CD4-positive, alpha-beta memory T cell (primary cell): ENCODE measurements at regions not wholly inside any gene's neighbourhood (a gene's known extent, or its start where the extent isn't known, plus 50 kb on each side); places are given as distances from the start of the nearest gene placed in this dataset.
"Not testable (repeated sequence)": the region's sequence is repeated elsewhere in the genome, so short reads cannot be mapped to it uniquely, and the experiment has no call there.

ENCODE experiments used
- CTCF ChIA-PET: fragments of 350-600 bp; sonication (Branson Sonifier 250); formaldehyde crosslinking; loops from one replicate; lab custom pipeline; 2021; ENCODE audit warnings: inconsistent platforms; ENCODE audit not compliant: partially characterized antibody; lab: Charles Lee
- POLR2A ChIA-PET: fragments of 350-600 bp; sonication (Branson Sonifier 250); formaldehyde crosslinking; loops from one replicate; lab custom pipeline; 2021; ENCODE audit not compliant: partially characterized antibody; lab: Charles Lee
- DNase-seq, 5 donors: peaks; one replicate each; pipeline versions ENCODE4 v3.0.0 to v3.0.0-alpha.2; 2020 to 2022; ENCODE audit warnings: mixed read lengths in 1 of 5
- H3K27ac ChIP-seq: one replicate; pipeline ENCODE4 v1.7.0; 2013; ENCODE audit warnings: low read depth, low read length
- H3K27me3 ChIP-seq: 2 replicates; pipeline ENCODE4 v1.7.0; 2013; ENCODE audit warnings: mild to moderate bottlenecking, low read length, moderate library complexity; ENCODE audit not compliant: insufficient read depth
- H3K36me3 ChIP-seq: 2 replicates; pipeline ENCODE4 v1.7.0; 2013; ENCODE audit warnings: mild to moderate bottlenecking, low read length, moderate library complexity; ENCODE audit not compliant: insufficient read depth
- H3K4me1 ChIP-seq: 2 replicates; pipeline ENCODE4 v1.7.0; 2013; ENCODE audit warnings: mild to moderate bottlenecking, low read length, moderate library complexity; ENCODE audit not compliant: insufficient read depth
- H3K4me3 ChIP-seq, 2 donors: one replicate each; pipeline ENCODE4 v1.7.0; 2013; ENCODE audit warnings: low read length in 2 of 2, mild to moderate bottlenecking in 1 of 2
- H3K9me3 ChIP-seq, 2 donors: one replicate each; pipeline ENCODE4 v1.7.0; 2013; ENCODE audit warnings: low read length in 2 of 2, control low read depth in 1 of 2; ENCODE audit not compliant: control insufficient read depth in 1 of 2
- H3K27ac Mint-ChIP-seq, 7 donors: one replicate each; pipeline ENCODE4 v1.8.0; 2020 to 2021; ENCODE audit warnings: mixed read lengths in 7 of 7, mild to moderate bottlenecking in 6 of 7, inconsistent platforms in 3 of 7, moderate library complexity in 3 of 7
- H3K27me3 Mint-ChIP-seq, 2 donors: one replicate each; pipeline ENCODE4 v1.8.0; 2020 to 2021; ENCODE audit warnings: mixed read lengths in 2 of 2
- H3K36me3 Mint-ChIP-seq, 2 donors: one replicate each; pipeline ENCODE4 v1.8.0; 2020 to 2021; ENCODE audit warnings: mixed read lengths in 2 of 2, inconsistent platforms in 1 of 2, mild to moderate bottlenecking in 1 of 2
- H3K4me1 Mint-ChIP-seq, 4 donors: one replicate each; pipeline ENCODE4 v1.8.0; 2020 to 2021; ENCODE audit warnings: mixed read lengths in 4 of 4, mild to moderate bottlenecking in 1 of 4
- H3K4me3 Mint-ChIP-seq, 8 donors: one replicate each; pipeline ENCODE4 v1.8.0; 2020 to 2021; ENCODE audit warnings: mixed read lengths in 8 of 8, mild to moderate bottlenecking in 7 of 8, moderate library complexity in 6 of 8, inconsistent platforms in 3 of 8
- H3K9me3 Mint-ChIP-seq, 8 donors: one replicate each; pipeline ENCODE4 v1.8.0; 2020 to 2021; ENCODE audit warnings: mixed read lengths in 8 of 8, mild to moderate bottlenecking in 5 of 8, inconsistent platforms in 3 of 8, moderate library complexity in 1 of 8
- intact Hi-C: fragments of 100-400 bp; cut with micrococcal nuclease; formaldehyde crosslinking; loops from one replicate; pipeline ENCODE4 v1.15.1; 2023

DNA sequence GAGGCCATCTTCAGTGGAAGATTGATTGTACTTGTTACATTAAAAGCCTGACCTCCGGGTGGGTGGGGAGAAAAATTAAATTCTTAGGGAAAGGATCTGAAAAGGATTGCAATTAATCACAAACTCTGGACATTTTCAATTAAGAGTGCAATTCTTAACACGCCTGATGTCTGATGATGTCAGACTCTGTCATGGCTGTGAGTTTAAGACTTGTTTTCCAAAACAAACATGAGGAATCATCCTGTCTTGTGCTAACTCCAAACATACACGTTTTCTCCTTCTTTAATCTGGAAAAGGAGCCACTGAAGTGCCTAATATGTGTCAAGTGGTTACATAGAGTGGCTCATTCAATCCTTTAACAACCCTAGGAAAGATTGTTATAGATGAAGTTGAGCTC is 60.4 kb upstream of the SMIM23 start:
- H3K36me3 ChIP-seq = no peaks in the 10 kb centered on the region
- H3K36me3 Mint-ChIP-seq = no peaks in the 10 kb centered on the region
- H3K27me3 ChIP-seq = no peaks in the 10 kb centered on the region
- H3K4me1 Mint-ChIP-seq = no peaks in the 10 kb centered on the region
- H3K27me3 Mint-ChIP-seq = peaks cover 12 to 25% of the 10 kb centered on the region in 2 donors
- H3K9me3 ChIP-seq = no peaks in the 10 kb centered on the region
- H3K4me1 ChIP-seq = no peaks in the 10 kb centered on the region
- no peak overlapping the region for H3K4me3 ChIP-seq
- H3K9me3 Mint-ChIP-seq = peaks cover 2 to 44% (median 24%) of the 10 kb centered on the region in 8 donors
- DNase-seq = no peak
- no peak overlapping the region for H3K27ac Mint-ChIP-seq
- no peak overlapping the region for H3K27ac ChIP-seq
- intact Hi-C loops = no loop called here
- no peak overlapping the region for H3K4me3 Mint-ChIP-seq
- POLR2A ChIA-PET = no interaction called here
- CTCF ChIA-PET = no interaction called here

DNA sequence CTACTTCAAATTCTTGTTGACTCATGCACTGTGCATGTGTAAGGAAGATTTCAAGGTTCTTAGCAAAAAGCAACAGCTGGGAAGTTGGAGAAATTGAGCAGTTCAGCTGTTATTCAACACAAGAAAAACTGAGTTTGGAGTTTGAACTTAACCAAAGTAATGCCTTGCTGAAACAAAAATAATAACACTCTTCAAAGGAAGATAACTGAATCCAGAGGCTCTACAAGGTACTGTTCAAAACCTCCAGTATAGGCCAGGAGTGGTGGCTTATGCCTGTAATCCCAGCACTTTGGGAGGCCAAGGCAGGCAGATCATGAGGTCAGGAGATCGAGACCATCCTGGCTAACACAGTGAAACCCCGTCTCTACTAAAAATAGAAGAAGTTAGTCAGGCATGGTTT is 58.8 kb upstream of the SMIM23 start:
- H3K27ac ChIP-seq, H3K36me3 Mint-ChIP-seq, H3K4me3 ChIP-seq, intact Hi-C loops, POLR2A ChIA-PET, CTCF ChIA-PET, H3K36me3 ChIP-seq, DNase-seq, H3K27ac Mint-ChIP-seq, H3K4me1 Mint-ChIP-seq, H3K4me1 ChIP-seq, H3K27me3 ChIP-seq, H3K9me3 ChIP-seq, H3K4me3 Mint-ChIP-seq: not testable (repeated sequence)
- Mint-ChIP-seq H3K27me3 (peaks cover 10 to 18% of the 10 kb centered on the region in 2 donors), H3K9me3 (peaks cover 2 to 46% (median 25%) of the 10 kb centered on the region in 8 donors)

DNA sequence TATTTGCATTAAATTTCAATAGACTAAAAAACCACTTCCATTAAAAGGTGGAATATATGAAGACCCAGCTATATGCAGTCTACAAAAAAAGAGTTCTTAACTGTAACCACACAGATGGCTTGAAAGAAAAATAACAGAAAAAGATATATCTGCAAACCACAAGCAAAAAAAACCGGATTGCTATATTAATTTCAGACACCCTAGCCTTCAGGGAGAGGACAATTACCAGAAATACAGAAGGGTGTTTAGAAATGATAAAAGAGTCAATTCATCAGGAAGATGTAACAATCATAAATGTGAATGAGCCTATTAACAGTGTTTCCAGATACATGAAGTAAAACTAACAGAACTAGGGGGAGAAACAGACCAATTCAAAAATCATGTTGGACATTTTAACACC is 56.9 kb upstream of the SMIM23 start:
- Histone ChIP-seq H3K4me1 (no peaks in the 10 kb centered on the region), H3K27me3 (no peaks in the 10 kb centered on the region), H3K9me3 (no peaks in the 10 kb centered on the region), H3K4me3 (no peak overlapping the region), H3K36me3 (no peaks in the 10 kb centered on the region), H3K27ac (no peak overlapping the region)
- ChIA-PET POLR2A (no interaction called here), CTCF (no interaction called here)
- H3K4me3 Mint-ChIP-seq = no peak overlapping the region
- peaks cover 2 to 46% (median 25%) of the 10 kb centered on the region in 8 donors for H3K9me3 Mint-ChIP-seq
- no peaks in the 10 kb centered on the region for H3K36me3 Mint-ChIP-seq
- no peak overlapping the region for H3K27ac Mint-ChIP-seq
- no peaks in the 10 kb centered on the region for H3K4me1 Mint-ChIP-seq
- intact Hi-C loops = no loop called here
- peaks cover 5 to 10% of the 10 kb centered on the region in 2 donors for H3K27me3 Mint-ChIP-seq
- DNase-seq = no peak
